MM.1S (cell line): ENCODE measurements at regions not wholly inside any gene's neighbourhood (a gene's known extent, or its start where the extent isn't known, plus 50 kb on each side); places are given as distances from the start of the nearest gene placed in this dataset.

Experiments used
- DNase-seq: peaks from one replicate; pipeline ENCODE4 v3.0.0-alpha.2; 2015
- H2AFZ ChIP-seq: fragments of 300-600 bp; sonication (generic); 2 replicates; pipeline ENCODE4 v1.6.0; 2016; ENCODE audit warnings: antibody characterized with exemption, low read length
- H3F3A ChIP-seq: fragments of 300-600 bp; sonication (generic); 2 replicates; pipeline ENCODE4 v1.6.1; 2016; ENCODE audit warnings: mild to moderate bottlenecking, antibody characterized with exemption, low read length, moderate library complexity, mixed read lengths; ENCODE audit not compliant: insufficient read depth
- H3K27ac ChIP-seq: fragments of 300-600 bp; sonication (generic); 2 replicates; pipeline ENCODE4 v1.5.1; 2016; ENCODE audit warnings: mild to moderate bottlenecking, low read length
- H3K27me3 ChIP-seq: fragments of 300-600 bp; sonication (generic); replicated peaks from 2 replicates; pipeline ENCODE4 v1.6.0; 2016; ENCODE audit warnings: low read length; ENCODE audit not compliant: insufficient read depth
- H3K36me3 ChIP-seq: fragments of 300-600 bp; sonication (generic); replicated peaks from 2 replicates; pipeline ENCODE4 v1.6.1; 2016; ENCODE audit warnings: mild to moderate bottlenecking, low read length, mixed read lengths; ENCODE audit not compliant: insufficient read depth
- H3K4me1 ChIP-seq: fragments of 300-600 bp; sonication (generic); 2 replicates; pipeline ENCODE4 v1.6.1; 2016; ENCODE audit warnings: low read length, mixed read lengths
- H3K4me2 ChIP-seq: fragments of 300-600 bp; sonication (generic); 2 replicates; pipeline ENCODE4 v1.6.0; 2016; ENCODE audit warnings: low read depth, low read length
- H3K4me3 ChIP-seq: fragments of 300-600 bp; sonication (generic); 2 replicates; pipeline ENCODE4 v1.5.1; 2016; ENCODE audit warnings: low read length, mixed read lengths
- H3K79me2 ChIP-seq: fragments of 300-600 bp; sonication (generic); 2 replicates; pipeline ENCODE4 v1.6.1; 2016; ENCODE audit warnings: mixed run types, low read length, mixed read lengths
- H3K9ac ChIP-seq: fragments of 300-600 bp; sonication (generic); 2 replicates; pipeline ENCODE4 v1.6.1; 2016; ENCODE audit warnings: low read length, mixed read lengths
- H3K9me2 ChIP-seq: fragments of 300-600 bp; sonication (generic); replicated peaks from 2 replicates; pipeline ENCODE4 v1.6.1; 2016; ENCODE audit warnings: mild to moderate bottlenecking, low read length, mixed read lengths; ENCODE audit not compliant: insufficient read depth
- H3K9me3 ChIP-seq: fragments of 300-600 bp; sonication (generic); replicated peaks from 2 replicates; pipeline ENCODE4 v1.6.1; 2016; ENCODE audit warnings: mild to moderate bottlenecking, low read length, mixed read lengths; ENCODE audit not compliant: insufficient read depth
- H4K20me1 ChIP-seq: fragments of 300-600 bp; sonication (generic); 2 replicates; pipeline ENCODE4 v1.6.1; 2016; ENCODE audit warnings: mild to moderate bottlenecking, low read length, moderate library complexity, mixed read lengths; ENCODE audit not compliant: insufficient read depth
- CTCF ChIP-seq: fragments of 300-600 bp; sonication (generic); IDR thresholded peaks from 2 replicates; pipeline ENCODE4 v1.5.1; 2016; ENCODE audit warnings: antibody characterized with exemption, low read length, mixed read lengths
- EZH2 ChIP-seq: fragments of 300-600 bp; sonication (generic); optimal IDR thresholded peaks from 2 replicates; pipeline ENCODE3; 2017; ENCODE audit warnings: low read depth, mild to moderate bottlenecking, antibody characterized with exemption, low read length, mixed read lengths
- EZH2phosphoT487 ChIP-seq: fragments of 300-600 bp; sonication (generic); IDR thresholded peaks from 2 replicates; pipeline ENCODE4 v1.6.1; 2018; ENCODE audit warnings: antibody characterized with exemption, low read length

- Histone ChIP-seq H3K4me2 (no peak overlapping the region), H3K9me2 (no peaks in the 10 kb centered on the region), H3K27me3 (no peaks in the 10 kb centered on the region), H3K36me3 (no peaks in the 10 kb centered on the region), H2AFZ (no peak overlapping the region), H4K20me1 (no peaks in the 10 kb centered on the region), H3K4me1 (no peaks in the 10 kb centered on the region), H3K79me2 (no peaks in the 10 kb centered on the region), H3F3A (no peaks in the 10 kb centered on the region), H3K9ac (no peak overlapping the region), H3K9me3 (no peaks in the 10 kb centered on the region), H3K27ac (no peak overlapping the region), H3K4me3 (no peak overlapping the region)
- no peak for DNase-seq
- TF ChIP-seq EZH2 (no peak), EZH2phosphoT487 (no peak), CTCF (no peak)
Measured at GRCh38 chr12:112570096-112570495, 151.3 kb downstream of the PTPN11 start.

- Histone ChIP-seq H3K36me3 (no peaks in the 10 kb centered on the region), H4K20me1 (no peaks in the 10 kb centered on the region), H3K9ac (no peak overlapping the region), H3K4me2 (no peak overlapping the region), H3K27ac (no peak overlapping the region), H3F3A (no peaks in the 10 kb centered on the region), H2AFZ (no peak overlapping the region), H3K9me3 (no peaks in the 10 kb centered on the region), H3K4me3 (no peak overlapping the region), H3K79me2 (no peaks in the 10 kb centered on the region), H3K4me1 (no peaks in the 10 kb centered on the region), H3K27me3 (no peaks in the 10 kb centered on the region), H3K9me2 (no peaks in the 10 kb centered on the region)
- no peak for TF ChIP-seq CTCF
- no peak for TF ChIP-seq EZH2phosphoT487
- no peak for DNase-seq
Measured at GRCh38 chr12:112573141-112573540, 154.4 kb downstream of the PTPN11 start.

- Histone ChIP-seq H3K27me3 (no peaks in the 10 kb centered on the region), H3K9ac (no peak overlapping the region), H3K27ac (no peak overlapping the region), H3K4me1 (no peaks in the 10 kb centered on the region), H3F3A (no peaks in the 10 kb centered on the region), H2AFZ (no peak overlapping the region), H3K79me2 (no peaks in the 10 kb centered on the region), H3K4me2 (no peak overlapping the region), H3K36me3 (no peaks in the 10 kb centered on the region), H3K9me2 (no peaks in the 10 kb centered on the region), H4K20me1 (no peaks in the 10 kb centered on the region), H3K4me3 (no peak overlapping the region), H3K9me3 (no peaks in the 10 kb centered on the region)
- TF ChIP-seq EZH2, result no peak
- TF ChIP-seq CTCF, result no peak
- no peak for TF ChIP-seq EZH2phosphoT487
- DNase-seq, result no peak
Measured at GRCh38 chr12:112574896-112575558, 156.3 kb downstream of the PTPN11 start.
